Kidney (tissue), 13 donors: ENCODE measurements at regions not wholly inside any gene's neighbourhood (a gene's known extent, or its start where the extent isn't known, plus 50 kb on each side); places are given as distances from the start of the nearest gene placed in this dataset.
"Not testable (repeated sequence)": the region's sequence is repeated elsewhere in the genome, so short reads cannot be mapped to it uniquely, and the experiment has no call there.

Experiments used
- DNase-seq, 5 donors: peaks; one replicate each; pipeline ENCODE4 v3.0.0-alpha.2; 2013 to 2020
- FAIRE-seq: peaks from 2 replicates; lab custom pipeline; 2012; peaks lifted over from hg19 to GRCh38; lab: Jason Lieb, UNC
- H3K27ac ChIP-seq, 2 donors: one replicate each; pipeline ENCODE4 v1.7.0; 2013; ENCODE audit warnings: low read depth in 2 of 2, low read length in 2 of 2, inconsistent platforms in 1 of 2
- H3K27me3 ChIP-seq: one replicate; pipeline ENCODE4 v1.7.1; 2013; ENCODE audit warnings: low read length, inconsistent platforms; ENCODE audit not compliant: control insufficient read depth, insufficient read depth
- H3K36me3 ChIP-seq, 3 donors: one replicate each; pipeline versions ENCODE4 v1.7.0 to v1.7.1; 2013; ENCODE audit warnings: low read length in 3 of 3, control low read depth in 1 of 3, inconsistent platforms in 1 of 3; ENCODE audit not compliant: insufficient read depth in 3 of 3, control insufficient read depth in 2 of 3
- H3K4me1 ChIP-seq, 3 donors: one replicate each; pipeline versions ENCODE4 v1.7.0 to v1.7.1; 2013; ENCODE audit warnings: low read length in 3 of 3, inconsistent platforms in 1 of 3, low read depth in 1 of 3; ENCODE audit not compliant: control insufficient read depth in 2 of 3, insufficient read depth in 2 of 3
- H3K4me3 ChIP-seq, 3 donors: one replicate each; pipeline versions ENCODE4 v1.7.0 to v1.8.1; 2013; ENCODE audit warnings: low read length in 3 of 3, control low read depth in 1 of 3, inconsistent platforms in 1 of 3
- H3K9ac ChIP-seq, 3 donors: one replicate each; pipeline versions ENCODE4 v1.7.0 to v1.7.1; 2013; ENCODE audit warnings: low read length in 3 of 3, control low read depth in 1 of 3, inconsistent platforms in 1 of 3
- H3K9me3 ChIP-seq, 3 donors: one replicate each; pipeline versions ENCODE4 v1.7.0 to v1.7.1; 2013; ENCODE audit warnings: low read length in 3 of 3, control low read depth in 1 of 3, inconsistent platforms in 1 of 3; ENCODE audit not compliant: control insufficient read depth in 2 of 3, insufficient read depth in 1 of 3
- CTCF ChIP-seq: IDR thresholded peaks from 3 replicates; pipeline ENCODE4 v1.5.1; 2012; ENCODE audit warnings: mild to moderate bottlenecking, moderate library complexity, borderline replicate concordance; ENCODE audit not compliant: insufficient read depth; ENCODE audit errors: extremely low read depth
- intact Hi-C: fragments of 100-400 bp; cut with DNase I; formaldehyde crosslinking; loops from one replicate; pipeline ENCODE4 v1.11.1; 2022
- donor health status: control.
- donor health status: control.
- donor health status: control.
- donor health status: control.
- donor health status: control.
- donor health status: DM: yes; HTN: yes; CAD: no.
- donor health status: Normal renal cell carcinoma (clear cell type).

GRCh38 chr6:167403427-167403826 is 78.5 kb downstream of the TTLL2 start:
- H3K27me3 ChIP-seq: no peaks in the 10 kb centered on the region

GRCh38 chr6:167404385-167405049 is 79.6 kb downstream of the TTLL2 start:
- no peaks in the 10 kb centered on the region for H3K9me3 ChIP-seq
- FAIRE-seq: no peak
- H3K4me1 ChIP-seq: no peaks in the 10 kb centered on the region
- H3K36me3 ChIP-seq: no peaks in the 10 kb centered on the region
- TF ChIP-seq CTCF: no peak
- no peak overlapping the region for H3K27ac ChIP-seq
- no peak overlapping the region for H3K9ac ChIP-seq
- intact Hi-C loops: no loop called here
- H3K4me3 ChIP-seq: no peak overlapping the region
- DNase-seq: peak in 2 of 5 donors; percentile 3 to 48
- H3K27me3 ChIP-seq: no peaks in the 10 kb centered on the region

More at GRCh38 chr6:167403427-167403826, 78.5 kb downstream of the TTLL2 start:
- no peaks in the 10 kb centered on the region for H3K36me3 ChIP-seq
- no peak overlapping the region for H3K27ac ChIP-seq
- H3K9ac ChIP-seq: no peak overlapping the region
- intact Hi-C loops: no loop called here
- TF ChIP-seq CTCF: no peak
- H3K4me1 ChIP-seq: no peaks in the 10 kb centered on the region
- FAIRE-seq (no peak), DNase-seq (peak in 2 of 5 donors; percentile 5 to 30)
- no peaks in the 10 kb centered on the region for H3K9me3 ChIP-seq
- H3K4me3 ChIP-seq: no peak overlapping the region

- Histone ChIP-seq H3K27me3 (no peaks in the 10 kb centered on the region), H3K9me3 (no peaks in the 10 kb centered on the region), H3K9ac (no peak overlapping the region), H3K36me3 (no peaks in the 10 kb centered on the region), H3K27ac (no peak overlapping the region), H3K4me1 (no peaks in the 10 kb centered on the region), H3K4me3 (no peak overlapping the region)
- DNase-seq: peak in 1 of 5 donors; percentile 37
- intact Hi-C loops: no loop called here
- TF ChIP-seq CTCF: no peak
- no peak for FAIRE-seq
These were observed 81.1 kb downstream of the TTLL2 start for GRCh38 chr6:167405778-167406532.

- H3K27me3 ChIP-seq, intact Hi-C loops, H3K9me3 ChIP-seq, H3K36me3 ChIP-seq, H3K4me1 ChIP-seq, H3K9ac ChIP-seq, FAIRE-seq, H3K27ac ChIP-seq, H3K4me3 ChIP-seq: not testable (repeated sequence)
- peak in 1 of 5 donors; percentile 43 for DNase-seq
These were observed 81.8 kb downstream of the TTLL2 start for GRCh38 chr6:167406533-167407238.
